ENCODE measurements at regions not wholly inside any gene's neighbourhood (a gene's known extent, or its start where the extent isn't known, plus 50 kb on each side); places are given as distances from the start of the nearest gene placed in this dataset.
"Not testable (repeated sequence)": the region's sequence is repeated elsewhere in the genome, so short reads cannot be mapped to it uniquely, and the experiment has no call there.

GRCh38 chr2:88802026-88802425 is 110.6 kb downstream of the RPIA start:
- H3K4me3 ChIP-seq (replicated peaks in 1 of 3; ENCODE audit: low read depth in 2 of 3, low read length in 3 of 3); H3K4me1 ChIP-seq (ENCODE audit: control insufficient read depth in 1 of 2, insufficient read depth in 2 of 2, low read length in 2 of 2); H4K20me1 ChIP-seq (ENCODE audit: insufficient read depth, low read length); H3K27ac Mint-ChIP-seq; H3K27me3 Mint-ChIP-seq (ENCODE audit: low read depth in 3 of 3); H3K79me2 ChIP-seq (ENCODE audit: insufficient read depth, low read length); H3K9me3 ChIP-seq (replicated peaks in 1 of 2; ENCODE audit: control insufficient read depth in 1 of 2, insufficient read depth in 1 of 2, low read length in 2 of 2); H3K4me1 Mint-ChIP-seq; H3K4me2 ChIP-seq (replicated peaks; ENCODE audit: extremely low read depth, low read length, poor library complexity, severe bottlenecking); H2AFZ ChIP-seq (ENCODE audit: insufficient read depth, low read depth, low read length, poor library complexity, severe bottlenecking); DNase-seq; H3K36me3 Mint-ChIP-seq; H3K27ac ChIP-seq (ENCODE audit: low read depth in 1 of 2, low read length in 2 of 2); H3K27me3 ChIP-seq (ENCODE audit: control insufficient read depth in 2 of 2, insufficient read depth in 2 of 2, low read length in 2 of 2); intact Hi-C loops (cut with micrococcal nuclease); H3K36me3 ChIP-seq (replicated peaks in 1 of 2; ENCODE audit: control insufficient read depth in 1 of 2, insufficient read depth in 2 of 2, low read length in 2 of 2); H3K4me3 Mint-ChIP-seq; H3K9ac ChIP-seq (ENCODE audit: insufficient read depth, low read length, poor library complexity, severe bottlenecking); H3K9me3 Mint-ChIP-seq: not testable (repeated sequence)
- WGBS (ENCODE audit: insufficient coverage), result 88% methylated on average over 2 of the region's 2 CpGs

DNA sequence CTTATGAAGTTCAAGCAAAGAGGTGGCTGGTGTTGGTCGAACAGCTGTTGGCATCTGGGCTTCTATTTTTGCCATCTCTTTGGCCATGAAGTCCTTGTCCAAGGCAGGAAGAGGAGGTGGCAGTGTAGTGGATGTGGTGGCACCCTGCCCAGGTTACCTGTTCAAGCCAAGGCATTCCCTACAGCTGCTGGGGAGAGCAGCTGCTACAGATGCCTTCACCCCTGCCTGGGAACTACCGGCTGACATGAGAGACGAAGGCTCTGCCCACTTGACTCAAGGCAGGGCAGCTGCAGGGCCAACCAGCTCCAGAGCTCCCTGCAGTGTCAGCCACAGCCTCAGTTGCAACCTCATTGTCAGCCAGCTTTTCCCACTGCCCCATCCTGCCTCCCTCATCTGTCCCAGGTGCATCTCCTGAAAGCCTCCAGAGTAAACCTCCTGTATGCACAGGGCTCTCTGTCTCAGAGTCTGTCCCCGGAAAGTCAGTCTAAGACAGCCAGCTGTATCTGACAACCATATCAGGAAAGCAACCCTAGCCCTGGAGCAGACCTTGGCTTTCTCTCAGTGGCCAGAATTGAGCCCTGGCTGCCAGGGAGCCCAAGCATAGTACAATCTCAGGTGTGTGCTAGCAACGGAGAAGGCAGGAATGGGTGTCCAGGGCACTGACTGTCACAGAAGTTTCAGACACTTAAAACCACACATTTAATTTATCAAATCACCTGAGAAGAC is 115.9 kb downstream of the RPIA start:
- Mint-ChIP-seq H3K9me3 (peaks cover 0 to under 1% (median 0%) of the 10 kb centered on the region in 7 donors), H3K4me1 (no peaks in the 10 kb centered on the region), H3K4me3 (no peak overlapping the region), H3K36me3 (no peaks in the 10 kb centered on the region), H3K27me3 (ENCODE audit: low read depth in 3 of 3) (peaks cover 0 to 4% (median 2%) of the 10 kb centered on the region in 3 donors), H3K27ac (no peak overlapping the region)
- no peaks in the 10 kb centered on the region for H3K79me2 ChIP-seq (ENCODE audit: insufficient read depth, low read length)
- H3K27me3 ChIP-seq (ENCODE audit: control insufficient read depth in 2 of 2, insufficient read depth in 2 of 2, low read length in 2 of 2), result no peaks in the 10 kb centered on the region
- no peaks in the 10 kb centered on the region for H3K9me3 ChIP-seq (replicated peaks in 1 of 2; ENCODE audit: control insufficient read depth in 1 of 2, insufficient read depth in 1 of 2, low read length in 2 of 2)
- no peak overlapping the region for H3K4me3 ChIP-seq (replicated peaks in 1 of 3; ENCODE audit: low read depth in 2 of 3, low read length in 3 of 3)
- 96% methylated on average over 3 of the region's 5 CpGs for WGBS (ENCODE audit: insufficient coverage)
- no peak overlapping the region for H3K27ac ChIP-seq (ENCODE audit: low read depth in 1 of 2, low read length in 2 of 2)
- no peak overlapping the region for H3K4me2 ChIP-seq (replicated peaks; ENCODE audit: extremely low read depth, low read length, poor library complexity, severe bottlenecking)
- H3K9ac ChIP-seq (ENCODE audit: insufficient read depth, low read length, poor library complexity, severe bottlenecking), result no peak overlapping the region
- no peaks in the 10 kb centered on the region for H3K36me3 ChIP-seq (replicated peaks in 1 of 2; ENCODE audit: control insufficient read depth in 1 of 2, insufficient read depth in 2 of 2, low read length in 2 of 2)
- no peak for DNase-seq
- intact Hi-C loops (cut with micrococcal nuclease), result no loop called here
- no peaks in the 10 kb centered on the region for H4K20me1 ChIP-seq (ENCODE audit: insufficient read depth, low read length)
- H2AFZ ChIP-seq (ENCODE audit: insufficient read depth, low read depth, low read length, poor library complexity, severe bottlenecking), result no peak overlapping the region
- TF ChIP-seq, protein P1, sequence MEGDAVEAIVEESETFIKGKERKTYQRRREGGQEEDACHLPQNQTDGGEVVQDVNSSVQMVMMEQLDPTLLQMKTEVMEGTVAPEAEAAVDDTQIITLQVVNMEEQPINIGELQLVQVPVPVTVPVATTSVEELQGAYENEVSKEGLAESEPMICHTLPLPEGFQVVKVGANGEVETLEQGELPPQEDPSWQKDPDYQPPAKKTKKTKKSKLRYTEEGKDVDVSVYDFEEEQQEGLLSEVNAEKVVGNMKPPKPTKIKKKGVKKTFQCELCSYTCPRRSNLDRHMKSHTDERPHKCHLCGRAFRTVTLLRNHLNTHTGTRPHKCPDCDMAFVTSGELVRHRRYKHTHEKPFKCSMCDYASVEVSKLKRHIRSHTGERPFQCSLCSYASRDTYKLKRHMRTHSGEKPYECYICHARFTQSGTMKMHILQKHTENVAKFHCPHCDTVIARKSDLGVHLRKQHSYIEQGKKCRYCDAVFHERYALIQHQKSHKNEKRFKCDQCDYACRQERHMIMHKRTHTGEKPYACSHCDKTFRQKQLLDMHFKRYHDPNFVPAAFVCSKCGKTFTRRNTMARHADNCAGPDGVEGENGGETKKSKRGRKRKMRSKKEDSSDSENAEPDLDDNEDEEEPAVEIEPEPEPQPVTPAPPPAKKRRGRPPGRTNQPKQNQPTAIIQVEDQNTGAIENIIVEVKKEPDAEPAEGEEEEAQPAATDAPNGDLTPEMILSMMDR (IDR thresholded peaks at IDR 0.05), result no peak
- H3K4me1 ChIP-seq (ENCODE audit: control insufficient read depth in 1 of 2, insufficient read depth in 2 of 2, low read length in 2 of 2), result no peaks in the 10 kb centered on the region

Data from CD14-positive monocyte (primary cell).